PC-3 (cell line): ENCODE measurements at regions not wholly inside any gene's neighbourhood (a gene's known extent, or its start where the extent isn't known, plus 50 kb on each side); places are given as distances from the start of the nearest gene placed in this dataset.

Experiments used
- ATAC-seq: fragments of 200-7000 bp; cut with Tn5 transposase; 2 replicates; pipeline ENCODE4 v1.9.1; 2020; ENCODE audit warnings: mild to moderate bottlenecking, moderate library complexity
- BruUV-seq: library from RNA; stranded (reverse); fragments of 400-500 nt; replicated peaks from 2 replicates; lab custom pipeline; 2021; lab: Mats Ljungman, UMichigan
- CTCF ChIA-PET: fragments of 300-600 bp; sonication (Branson Sonifier 250); formaldehyde crosslinking; loops from one replicate; lab custom pipeline; 2022; ENCODE audit warnings: antibody characterized with exemption; lab: Charles Lee
- POLR2A ChIA-PET: fragments of 300-600 bp; sonication (Branson Sonifier 250); formaldehyde crosslinking; loops from one replicate; lab custom pipeline; 2022; ENCODE audit warnings: antibody characterized with exemption; ENCODE audit not compliant: unreplicated experiment; lab: Charles Lee
- DNase-seq: peaks from one replicate; pipeline ENCODE4 v3.0.0-alpha.2; 2015
- H2AFZ ChIP-seq: fragments of 300-600 bp; sonication (generic); 2 replicates; pipeline ENCODE4 v1.6.0; 2016; ENCODE audit warnings: antibody characterized with exemption, low read length
- H3F3A ChIP-seq: fragments of 300-600 bp; sonication (generic); one replicate; pipeline ENCODE4 v1.6.0; 2017; ENCODE audit warnings: antibody characterized with exemption, low read length, control low read depth, mild to moderate bottlenecking; ENCODE audit not compliant: unreplicated experiment
- H3K27ac ChIP-seq: fragments of 300-600 bp; sonication (generic); 2 replicates; pipeline ENCODE4 v1.5.1; 2016; ENCODE audit warnings: mild to moderate bottlenecking, low read length
- H3K27me3 ChIP-seq: fragments of 300-600 bp; sonication (generic); 2 replicates; pipeline ENCODE4 v1.6.1; 2016; ENCODE audit warnings: low read length, mixed read lengths
- H3K36me3 ChIP-seq: fragments of 300-600 bp; sonication (generic); 2 replicates; pipeline ENCODE4 v1.6.1; 2016; ENCODE audit warnings: low read depth, mixed run types, low read length, mixed read lengths
- H3K4me1 ChIP-seq: fragments of 300-600 bp; sonication (generic); 2 replicates; pipeline ENCODE4 v1.5.1; 2016; ENCODE audit warnings: low read length; ENCODE audit not compliant: insufficient read depth
- H3K4me2 ChIP-seq: fragments of 300-600 bp; sonication (generic); 2 replicates; pipeline ENCODE4 v1.6.0; 2016; ENCODE audit warnings: low read length
- H3K4me3 ChIP-seq: fragments of 300-600 bp; sonication (generic); 2 replicates; pipeline ENCODE4 v1.5.1; 2016; ENCODE audit warnings: mild to moderate bottlenecking, low read length, mixed read lengths
- H3K79me2 ChIP-seq: fragments of 300-600 bp; sonication (generic); 2 replicates; pipeline ENCODE4 v1.6.1; 2017; ENCODE audit warnings: low read length, mixed read lengths
- H3K9ac ChIP-seq: fragments of 300-600 bp; sonication (generic); 2 replicates; pipeline ENCODE4 v1.6.0; 2016; ENCODE audit warnings: mild to moderate bottlenecking, low read length
- H3K9me2 ChIP-seq: fragments of 300-600 bp; sonication (generic); replicated peaks from 2 replicates; pipeline ENCODE4 v1.6.1; 2016; ENCODE audit warnings: mixed run types, low read length, mixed read lengths
- H3K9me3 ChIP-seq: fragments of 300-600 bp; sonication (generic); 2 replicates; pipeline ENCODE4 v1.6.1; 2016; ENCODE audit warnings: low read length, mixed read lengths
- H4K20me1 ChIP-seq: fragments of 300-600 bp; sonication (generic); 2 replicates; pipeline ENCODE4 v1.6.1; 2016; ENCODE audit warnings: low read length, mixed read lengths
- EZH2 ChIP-seq: fragments of 300-600 bp; sonication (generic); IDR thresholded peaks from one replicate; pipeline ENCODE4 v1.6.1; 2017; ENCODE audit warnings: antibody characterized with exemption, mild to moderate bottlenecking, low read length; ENCODE audit not compliant: unreplicated experiment
- EZH2phosphoT487 ChIP-seq: fragments of 300-600 bp; sonication (generic); IDR thresholded peaks from 2 replicates; pipeline ENCODE4 v1.6.1; 2018; ENCODE audit warnings: mild to moderate bottlenecking, antibody characterized with exemption, low read length, borderline replicate concordance
- intact Hi-C: fragments of 100-400 bp; cut with micrococcal nuclease; formaldehyde crosslinking; loops from 2 replicates; pipeline ENCODE4 v1.9.0; 2023
- TF ChIP-seq, protein P1 (sequence below): fragments of 300-600 bp; sonication (generic); conservative IDR thresholded peaks from 2 replicates; pipeline ENCODE4 v1.5.1; 2017; ENCODE audit warnings: antibody characterized with exemption, low read depth, mild to moderate bottlenecking, low read length

- H3K4me2 ChIP-seq, result no peak overlapping the region
- no peaks in the 10 kb centered on the region for H3K36me3 ChIP-seq
- no peaks in the 10 kb centered on the region for H4K20me1 ChIP-seq
- no peaks in the 10 kb centered on the region for H3F3A ChIP-seq
- no peaks in the 10 kb centered on the region for H3K4me1 ChIP-seq
- no peak overlapping the region for H3K4me3 ChIP-seq
- DNase-seq, result no peak
- no peaks in the 10 kb centered on the region for H3K9me2 ChIP-seq
- no peaks in the 10 kb centered on the region for H3K9me3 ChIP-seq
- no peak overlapping the region for H3K27ac ChIP-seq
- no peak overlapping the region for H3K9ac ChIP-seq
- TF ChIP-seq, protein P1, sequence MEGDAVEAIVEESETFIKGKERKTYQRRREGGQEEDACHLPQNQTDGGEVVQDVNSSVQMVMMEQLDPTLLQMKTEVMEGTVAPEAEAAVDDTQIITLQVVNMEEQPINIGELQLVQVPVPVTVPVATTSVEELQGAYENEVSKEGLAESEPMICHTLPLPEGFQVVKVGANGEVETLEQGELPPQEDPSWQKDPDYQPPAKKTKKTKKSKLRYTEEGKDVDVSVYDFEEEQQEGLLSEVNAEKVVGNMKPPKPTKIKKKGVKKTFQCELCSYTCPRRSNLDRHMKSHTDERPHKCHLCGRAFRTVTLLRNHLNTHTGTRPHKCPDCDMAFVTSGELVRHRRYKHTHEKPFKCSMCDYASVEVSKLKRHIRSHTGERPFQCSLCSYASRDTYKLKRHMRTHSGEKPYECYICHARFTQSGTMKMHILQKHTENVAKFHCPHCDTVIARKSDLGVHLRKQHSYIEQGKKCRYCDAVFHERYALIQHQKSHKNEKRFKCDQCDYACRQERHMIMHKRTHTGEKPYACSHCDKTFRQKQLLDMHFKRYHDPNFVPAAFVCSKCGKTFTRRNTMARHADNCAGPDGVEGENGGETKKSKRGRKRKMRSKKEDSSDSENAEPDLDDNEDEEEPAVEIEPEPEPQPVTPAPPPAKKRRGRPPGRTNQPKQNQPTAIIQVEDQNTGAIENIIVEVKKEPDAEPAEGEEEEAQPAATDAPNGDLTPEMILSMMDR, result no peak
- TF ChIP-seq EZH2, result no peak
- TF ChIP-seq EZH2phosphoT487, result no peak
- CTCF ChIA-PET, result no interaction called here
- no peak overlapping the region for H2AFZ ChIP-seq
- intact Hi-C loops, result no loop called here
- POLR2A ChIA-PET, result no interaction called here
- no peaks in the 10 kb centered on the region for H3K79me2 ChIP-seq
- no peak for ATAC-seq
- no peaks in the 10 kb centered on the region for H3K27me3 ChIP-seq
- no TSS peak for BruUV-seq
Observed at GRCh38 chr1:81288689-81289088, 512.0 kb upstream of the ADGRL2 start.

GRCh38 chr1:81287411-81288080 is 513.2 kb upstream of the ADGRL2 start:
- no TSS peak for BruUV-seq
- no peak overlapping the region for H3K27ac ChIP-seq

GRCh38 chr1:81270051-81270450 is 530.7 kb upstream of the ADGRL2 start:
- BruUV-seq, result no TSS peak
- Histone ChIP-seq H3K9ac (no peak overlapping the region), H3K79me2 (no peaks in the 10 kb centered on the region), H4K20me1 (no peaks in the 10 kb centered on the region), H3K27me3 (peaks cover 21% of the 10 kb centered on the region), H3F3A (no peaks in the 10 kb centered on the region), H3K4me2 (no peak overlapping the region), H3K9me3 (no peaks in the 10 kb centered on the region), H3K27ac (no peak overlapping the region), H3K4me3 (no peak overlapping the region), H2AFZ (no peak overlapping the region), H3K36me3 (no peaks in the 10 kb centered on the region), H3K4me1 (no peaks in the 10 kb centered on the region), H3K9me2 (no peaks in the 10 kb centered on the region)
- POLR2A ChIA-PET, result no interaction called here
- intact Hi-C loops, result no loop called here
- TF ChIP-seq EZH2 (no peak), EZH2phosphoT487 (no peak)
- TF ChIP-seq, protein P1, result no peak
- ATAC-seq, result no peak
- DNase-seq, result no peak
- CTCF ChIA-PET, result no interaction called here

More at GRCh38 chr1:81287411-81288080, 513.2 kb upstream of the ADGRL2 start:
- Histone ChIP-seq H2AFZ (no peak overlapping the region), H3K4me1 (no peaks in the 10 kb centered on the region), H3K9me3 (no peaks in the 10 kb centered on the region), H3K4me3 (no peak overlapping the region), H3K36me3 (no peaks in the 10 kb centered on the region), H3F3A (no peaks in the 10 kb centered on the region), H3K9me2 (no peaks in the 10 kb centered on the region), H3K4me2 (no peak overlapping the region), H3K9ac (no peak overlapping the region), H4K20me1 (no peaks in the 10 kb centered on the region), H3K27me3 (no peaks in the 10 kb centered on the region), H3K79me2 (no peaks in the 10 kb centered on the region)
- TF ChIP-seq, protein P1, result no peak
- TF ChIP-seq EZH2phosphoT487 (no peak), EZH2 (no peak)
- ATAC-seq (no peak), DNase-seq (no peak)
- ChIA-PET POLR2A (interaction anchor here (0.7 kb wide), 1 partner anchor 83 kb away, joined by 4 read pairs; no protein-coding TSS in a partner anchor), CTCF (no interaction called here)
- intact Hi-C loops, result no loop called here
